GM23338 (cell line): ENCODE measurements at regions not wholly inside any gene's neighbourhood (a gene's known extent, or its start where the extent isn't known, plus 50 kb on each side); places are given as distances from the start of the nearest gene placed in this dataset.

ENCODE experiments used
- CREB1 ChIP-seq: fragments of 250-450 bp; sonication (Bioruptor Pico); IDR thresholded peaks from 2 replicates; pipeline ENCODE4 v1.5.0; 2020; ENCODE audit warnings: low read depth, mild to moderate bottlenecking, moderate library complexity
- EZH2 ChIP-seq: fragments of 200-600 bp; sonication (generic); IDR thresholded peaks from one replicate; pipeline ENCODE4 v1.8.0; 2017; ENCODE audit warnings: antibody characterized with exemption, mild to moderate bottlenecking, low read depth; ENCODE audit not compliant: unreplicated experiment
- EZH2phosphoT487 ChIP-seq: fragments of 200-600 bp; sonication (generic); IDR thresholded peaks from one replicate; pipeline ENCODE4 v1.8.1; 2018; ENCODE audit warnings: antibody characterized with exemption; ENCODE audit not compliant: unreplicated experiment
- JUNB ChIP-seq: IDR thresholded peaks from one replicate; pipeline ENCODE4 v1.6.1; 2016; ENCODE audit warnings: antibody characterized with exemption; ENCODE audit not compliant: unreplicated experiment
- NANOG ChIP-seq: IDR thresholded peaks from 2 replicates; pipeline ENCODE4 v1.6.1; 2016; ENCODE audit warnings: antibody characterized with exemption, borderline replicate concordance
- POLR2AphosphoS5 ChIP-seq: IDR thresholded peaks from 2 replicates; pipeline ENCODE4 v1.6.1; 2016; ENCODE audit warnings: antibody characterized with exemption, low read depth
- STAT1 ChIP-seq: IDR thresholded peaks from one replicate; pipeline ENCODE4 v1.6.1; 2016; ENCODE audit warnings: antibody characterized with exemption; ENCODE audit not compliant: unreplicated experiment
- ZNF114 ChIP-seq: fragments of 250-450 bp; sonication (Bioruptor Pico); IDR thresholded peaks from 2 replicates; pipeline ENCODE4 v1.5.0; 2020; ENCODE audit warnings: mild to moderate bottlenecking, moderate library complexity
- ZNF331 ChIP-seq: fragments of 250-450 bp; sonication (Bioruptor Pico); IDR thresholded peaks from 2 replicates; pipeline ENCODE4 v1.5.0; 2020; ENCODE audit warnings: low read depth, mild to moderate bottlenecking, moderate library complexity
- TF ChIP-seq, protein P1 (sequence below), 2 experiments: fragments of 200-600 bp in 1 of 2; sonication (generic) in 1 of 2; conservative IDR thresholded peaks; 2 replicates each; pipeline versions ENCODE4 v1.5.1 to v1.6.1; 2016 to 2017; ENCODE audit warnings: antibody characterized with exemption in 2 of 2, low read depth in 2 of 2, mild to moderate bottlenecking in 2 of 2, moderate library complexity in 1 of 2
- TF ChIP-seq, protein P2 (sequence below): IDR thresholded peaks from one replicate; pipeline ENCODE4 v1.6.1; 2018; ENCODE audit warnings: antibody characterized with exemption; ENCODE audit not compliant: unreplicated experiment
- TF ChIP-seq, protein P3 (sequence below): IDR thresholded peaks from 2 replicates; pipeline ENCODE4 v1.6.1; 2016; ENCODE audit warnings: antibody characterized with exemption
- TF ChIP-seq, protein P4 (sequence below): fragments of 250-450 bp; sonication (Bioruptor Pico); IDR thresholded peaks from 2 replicates; pipeline ENCODE4 v1.5.0; 2020; ENCODE audit warnings: mild to moderate bottlenecking, moderate library complexity

DNA sequence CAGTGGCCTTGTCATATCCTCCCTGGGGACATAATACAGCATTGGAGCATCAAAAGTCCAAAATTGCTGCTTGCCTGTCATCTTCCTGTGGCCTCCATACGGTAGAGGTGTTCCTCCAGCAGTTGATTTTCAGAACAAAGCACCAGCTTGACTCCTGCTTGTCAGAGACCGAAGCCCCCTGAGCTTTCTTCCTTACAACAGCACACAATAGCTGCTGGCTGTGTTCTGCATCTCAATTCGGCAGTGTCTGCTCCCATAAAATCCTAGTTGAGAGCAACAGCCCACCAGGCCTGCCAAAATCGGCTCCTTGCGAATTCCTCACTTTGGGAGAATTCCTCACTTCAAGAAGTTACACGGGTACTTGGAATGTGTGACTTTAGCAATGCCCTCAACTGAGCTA lies 372.9 kb downstream of the SAMD5 start:
- TF ChIP-seq POLR2AphosphoS5, result no peak
- TF ChIP-seq CREB1 (CRISPR knock-in tag), result no peak
- no peak for TF ChIP-seq EZH2
- TF ChIP-seq, protein P1, sequence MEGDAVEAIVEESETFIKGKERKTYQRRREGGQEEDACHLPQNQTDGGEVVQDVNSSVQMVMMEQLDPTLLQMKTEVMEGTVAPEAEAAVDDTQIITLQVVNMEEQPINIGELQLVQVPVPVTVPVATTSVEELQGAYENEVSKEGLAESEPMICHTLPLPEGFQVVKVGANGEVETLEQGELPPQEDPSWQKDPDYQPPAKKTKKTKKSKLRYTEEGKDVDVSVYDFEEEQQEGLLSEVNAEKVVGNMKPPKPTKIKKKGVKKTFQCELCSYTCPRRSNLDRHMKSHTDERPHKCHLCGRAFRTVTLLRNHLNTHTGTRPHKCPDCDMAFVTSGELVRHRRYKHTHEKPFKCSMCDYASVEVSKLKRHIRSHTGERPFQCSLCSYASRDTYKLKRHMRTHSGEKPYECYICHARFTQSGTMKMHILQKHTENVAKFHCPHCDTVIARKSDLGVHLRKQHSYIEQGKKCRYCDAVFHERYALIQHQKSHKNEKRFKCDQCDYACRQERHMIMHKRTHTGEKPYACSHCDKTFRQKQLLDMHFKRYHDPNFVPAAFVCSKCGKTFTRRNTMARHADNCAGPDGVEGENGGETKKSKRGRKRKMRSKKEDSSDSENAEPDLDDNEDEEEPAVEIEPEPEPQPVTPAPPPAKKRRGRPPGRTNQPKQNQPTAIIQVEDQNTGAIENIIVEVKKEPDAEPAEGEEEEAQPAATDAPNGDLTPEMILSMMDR (conservative IDR thresholded peaks at IDR 0.05; ENCODE audit: low read depth in 2 of 2), result no peak
- no peak for TF ChIP-seq EZH2phosphoT487
- TF ChIP-seq, protein P2, sequence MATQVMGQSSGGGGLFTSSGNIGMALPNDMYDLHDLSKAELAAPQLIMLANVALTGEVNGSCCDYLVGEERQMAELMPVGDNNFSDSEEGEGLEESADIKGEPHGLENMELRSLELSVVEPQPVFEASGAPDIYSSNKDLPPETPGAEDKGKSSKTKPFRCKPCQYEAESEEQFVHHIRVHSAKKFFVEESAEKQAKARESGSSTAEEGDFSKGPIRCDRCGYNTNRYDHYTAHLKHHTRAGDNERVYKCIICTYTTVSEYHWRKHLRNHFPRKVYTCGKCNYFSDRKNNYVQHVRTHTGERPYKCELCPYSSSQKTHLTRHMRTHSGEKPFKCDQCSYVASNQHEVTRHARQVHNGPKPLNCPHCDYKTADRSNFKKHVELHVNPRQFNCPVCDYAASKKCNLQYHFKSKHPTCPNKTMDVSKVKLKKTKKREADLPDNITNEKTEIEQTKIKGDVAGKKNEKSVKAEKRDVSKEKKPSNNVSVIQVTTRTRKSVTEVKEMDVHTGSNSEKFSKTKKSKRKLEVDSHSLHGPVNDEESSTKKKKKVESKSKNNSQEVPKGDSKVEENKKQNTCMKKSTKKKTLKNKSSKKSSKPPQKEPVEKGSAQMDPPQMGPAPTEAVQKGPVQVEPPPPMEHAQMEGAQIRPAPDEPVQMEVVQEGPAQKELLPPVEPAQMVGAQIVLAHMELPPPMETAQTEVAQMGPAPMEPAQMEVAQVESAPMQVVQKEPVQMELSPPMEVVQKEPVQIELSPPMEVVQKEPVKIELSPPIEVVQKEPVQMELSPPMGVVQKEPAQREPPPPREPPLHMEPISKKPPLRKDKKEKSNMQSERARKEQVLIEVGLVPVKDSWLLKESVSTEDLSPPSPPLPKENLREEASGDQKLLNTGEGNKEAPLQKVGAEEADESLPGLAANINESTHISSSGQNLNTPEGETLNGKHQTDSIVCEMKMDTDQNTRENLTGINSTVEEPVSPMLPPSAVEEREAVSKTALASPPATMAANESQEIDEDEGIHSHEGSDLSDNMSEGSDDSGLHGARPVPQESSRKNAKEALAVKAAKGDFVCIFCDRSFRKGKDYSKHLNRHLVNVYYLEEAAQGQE, result no peak
- TF ChIP-seq ZNF331 (CRISPR knock-in tag), result no peak
- TF ChIP-seq JUNB, result no peak
- no peak for TF ChIP-seq ZNF114
- no peak for TF ChIP-seq STAT1
- TF ChIP-seq, protein P3, sequence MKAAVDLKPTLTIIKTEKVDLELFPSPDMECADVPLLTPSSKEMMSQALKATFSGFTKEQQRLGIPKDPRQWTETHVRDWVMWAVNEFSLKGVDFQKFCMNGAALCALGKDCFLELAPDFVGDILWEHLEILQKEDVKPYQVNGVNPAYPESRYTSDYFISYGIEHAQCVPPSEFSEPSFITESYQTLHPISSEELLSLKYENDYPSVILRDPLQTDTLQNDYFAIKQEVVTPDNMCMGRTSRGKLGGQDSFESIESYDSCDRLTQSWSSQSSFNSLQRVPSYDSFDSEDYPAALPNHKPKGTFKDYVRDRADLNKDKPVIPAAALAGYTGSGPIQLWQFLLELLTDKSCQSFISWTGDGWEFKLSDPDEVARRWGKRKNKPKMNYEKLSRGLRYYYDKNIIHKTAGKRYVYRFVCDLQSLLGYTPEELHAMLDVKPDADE, result no peak
- TF ChIP-seq NANOG, result no peak
- TF ChIP-seq, protein P4, sequence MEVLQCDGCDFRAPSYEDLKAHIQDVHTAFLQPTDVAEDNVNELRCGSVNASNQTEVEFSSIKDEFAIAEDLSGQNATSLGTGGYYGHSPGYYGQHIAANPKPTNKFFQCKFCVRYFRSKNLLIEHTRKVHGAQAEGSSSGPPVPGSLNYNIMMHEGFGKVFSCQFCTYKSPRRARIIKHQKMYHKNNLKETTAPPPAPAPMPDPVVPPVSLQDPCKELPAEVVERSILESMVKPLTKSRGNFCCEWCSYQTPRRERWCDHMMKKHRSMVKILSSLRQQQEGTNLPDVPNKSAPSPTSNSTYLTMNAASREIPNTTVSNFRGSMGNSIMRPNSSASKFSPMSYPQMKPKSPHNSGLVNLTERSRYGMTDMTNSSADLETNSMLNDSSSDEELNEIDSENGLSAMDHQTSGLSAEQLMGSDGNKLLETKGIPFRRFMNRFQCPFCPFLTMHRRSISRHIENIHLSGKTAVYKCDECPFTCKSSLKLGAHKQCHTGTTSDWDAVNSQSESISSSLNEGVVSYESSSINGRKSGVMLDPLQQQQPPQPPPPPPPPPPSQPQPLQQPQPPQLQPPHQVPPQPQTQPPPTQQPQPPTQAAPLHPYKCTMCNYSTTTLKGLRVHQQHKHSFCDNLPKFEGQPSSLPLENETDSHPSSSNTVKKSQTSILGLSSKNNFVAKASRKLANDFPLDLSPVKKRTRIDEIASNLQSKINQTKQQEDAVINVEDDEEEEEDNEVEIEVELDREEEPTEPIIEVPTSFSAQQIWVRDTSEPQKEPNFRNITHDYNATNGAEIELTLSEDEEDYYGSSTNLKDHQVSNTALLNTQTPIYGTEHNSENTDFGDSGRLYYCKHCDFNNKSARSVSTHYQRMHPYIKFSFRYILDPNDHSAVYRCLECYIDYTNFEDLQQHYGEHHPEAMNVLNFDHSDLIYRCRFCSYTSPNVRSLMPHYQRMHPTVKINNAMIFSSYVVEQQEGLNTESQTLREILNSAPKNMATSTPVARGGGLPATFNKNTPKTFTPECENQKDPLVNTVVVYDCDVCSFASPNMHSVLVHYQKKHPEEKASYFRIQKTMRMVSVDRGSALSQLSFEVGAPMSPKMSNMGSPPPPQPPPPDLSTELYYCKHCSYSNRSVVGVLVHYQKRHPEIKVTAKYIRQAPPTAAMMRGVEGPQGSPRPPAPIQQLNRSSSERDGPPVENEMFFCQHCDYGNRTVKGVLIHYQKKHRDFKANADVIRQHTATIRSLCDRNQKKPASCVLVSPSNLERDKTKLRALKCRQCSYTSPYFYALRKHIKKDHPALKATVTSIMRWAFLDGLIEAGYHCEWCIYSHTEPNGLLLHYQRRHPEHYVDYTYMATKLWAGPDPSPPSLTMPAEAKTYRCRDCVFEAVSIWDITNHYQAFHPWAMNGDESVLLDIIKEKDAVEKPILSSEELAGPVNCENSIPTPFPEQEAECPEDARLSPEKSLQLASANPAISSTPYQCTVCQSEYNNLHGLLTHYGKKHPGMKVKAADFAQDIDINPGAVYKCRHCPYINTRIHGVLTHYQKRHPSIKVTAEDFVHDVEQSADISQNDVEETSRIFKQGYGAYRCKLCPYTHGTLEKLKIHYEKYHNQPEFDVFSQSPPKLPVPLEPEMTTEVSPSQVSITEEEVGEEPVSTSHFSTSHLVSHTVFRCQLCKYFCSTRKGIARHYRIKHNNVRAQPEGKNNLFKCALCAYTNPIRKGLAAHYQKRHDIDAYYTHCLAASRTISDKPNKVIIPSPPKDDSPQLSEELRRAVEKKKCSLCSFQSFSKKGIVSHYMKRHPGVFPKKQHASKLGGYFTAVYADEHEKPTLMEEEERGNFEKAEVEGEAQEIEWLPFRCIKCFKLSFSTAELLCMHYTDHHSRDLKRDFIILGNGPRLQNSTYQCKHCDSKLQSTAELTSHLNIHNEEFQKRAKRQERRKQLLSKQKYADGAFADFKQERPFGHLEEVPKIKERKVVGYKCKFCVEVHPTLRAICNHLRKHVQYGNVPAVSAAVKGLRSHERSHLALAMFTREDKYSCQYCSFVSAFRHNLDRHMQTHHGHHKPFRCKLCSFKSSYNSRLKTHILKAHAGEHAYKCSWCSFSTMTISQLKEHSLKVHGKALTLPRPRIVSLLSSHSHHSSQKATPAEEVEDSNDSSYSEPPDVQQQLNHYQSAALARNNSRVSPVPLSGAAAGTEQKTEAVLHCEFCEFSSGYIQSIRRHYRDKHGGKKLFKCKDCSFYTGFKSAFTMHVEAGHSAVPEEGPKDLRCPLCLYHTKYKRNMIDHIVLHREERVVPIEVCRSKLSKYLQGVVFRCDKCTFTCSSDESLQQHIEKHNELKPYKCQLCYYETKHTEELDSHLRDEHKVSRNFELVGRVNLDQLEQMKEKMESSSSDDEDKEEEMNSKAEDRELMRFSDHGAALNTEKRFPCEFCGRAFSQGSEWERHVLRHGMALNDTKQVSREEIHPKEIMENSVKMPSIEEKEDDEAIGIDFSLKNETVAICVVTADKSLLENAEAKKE (CRISPR knock-in tag), result no peak
